Erythroblast (primary cell): ENCODE measurements at regions not wholly inside any gene's neighbourhood (a gene's known extent, or its start where the extent isn't known, plus 50 kb on each side); places are given as distances from the start of the nearest gene placed in this dataset.

Experiments used
- GATA1 ChIP-seq: IDR thresholded peaks from 2 replicates; pipeline ENCODE4 v1.6.1; 2011; ENCODE audit warnings: low read depth, mild to moderate bottlenecking, control low read depth, low read length, moderate library complexity
- POLR2A ChIP-seq: IDR thresholded peaks from 2 replicates; pipeline ENCODE4 v1.6.1; 2011; ENCODE audit warnings: mild to moderate bottlenecking, low read length

DNA sequence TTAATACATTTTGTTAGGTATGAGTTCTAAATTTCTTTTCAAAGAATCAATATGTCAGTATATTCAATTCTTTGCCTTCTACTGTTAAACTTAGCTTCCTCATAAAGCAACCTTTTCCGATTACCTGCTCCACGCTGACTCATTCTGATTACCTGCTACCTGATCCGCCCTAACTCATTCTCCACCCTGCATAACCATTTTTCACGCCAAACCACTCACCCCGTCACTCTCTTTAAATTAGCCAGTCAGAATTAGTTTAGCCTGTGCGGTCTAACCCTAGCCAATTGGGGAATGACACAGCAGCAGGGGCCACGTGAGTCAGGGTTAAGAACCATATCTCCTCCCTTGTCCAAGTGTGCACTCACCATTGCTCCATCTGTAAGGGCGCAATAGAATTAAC is 72.2 kb upstream of the FICD start:
- no peak for TF ChIP-seq POLR2A
- no peak for TF ChIP-seq GATA1
